ENCODE measurements at regions not wholly inside any gene's neighbourhood (a gene's known extent, or its start where the extent isn't known, plus 50 kb on each side); places are given as distances from the start of the nearest gene placed in this dataset.

- Histone ChIP-seq H3K4me3 (ENCODE audit: low read length) (no peak overlapping the region), H3K9me3 (ENCODE audit: control insufficient read depth in 1 of 2, insufficient read depth in 1 of 2, low read length in 2 of 2) (no peaks in the 10 kb centered on the region), H3K27ac (ENCODE audit: low read depth in 1 of 2, low read length in 2 of 2) (no peak overlapping the region), H3K36me3 (ENCODE audit: insufficient read depth, low read length) (no peaks in the 10 kb centered on the region), H3K4me1 (ENCODE audit: insufficient read depth, low read length) (no peaks in the 10 kb centered on the region), H3K27me3 (ENCODE audit: control insufficient read depth in 1 of 2, insufficient read depth in 2 of 2, low read length in 2 of 2) (no peaks in the 10 kb centered on the region)
- Mint-ChIP-seq H3K4me3 (no peak overlapping the region), H3K27me3 (no peaks in the 10 kb centered on the region), H3K4me1 (ENCODE audit: low read depth) (no peaks in the 10 kb centered on the region), H3K9me3 (no peaks in the 10 kb centered on the region), H3K27ac (no peak overlapping the region), H3K36me3 (ENCODE audit: low read depth) (no peaks in the 10 kb centered on the region)
- intact Hi-C loops (cut with DNase I, micrococcal nuclease) = no loop called here
- ChIA-PET POLR2A (no interaction called here), CTCF (no interaction called here)
- no peak for DNase-seq
- TF ChIP-seq, protein P1, sequence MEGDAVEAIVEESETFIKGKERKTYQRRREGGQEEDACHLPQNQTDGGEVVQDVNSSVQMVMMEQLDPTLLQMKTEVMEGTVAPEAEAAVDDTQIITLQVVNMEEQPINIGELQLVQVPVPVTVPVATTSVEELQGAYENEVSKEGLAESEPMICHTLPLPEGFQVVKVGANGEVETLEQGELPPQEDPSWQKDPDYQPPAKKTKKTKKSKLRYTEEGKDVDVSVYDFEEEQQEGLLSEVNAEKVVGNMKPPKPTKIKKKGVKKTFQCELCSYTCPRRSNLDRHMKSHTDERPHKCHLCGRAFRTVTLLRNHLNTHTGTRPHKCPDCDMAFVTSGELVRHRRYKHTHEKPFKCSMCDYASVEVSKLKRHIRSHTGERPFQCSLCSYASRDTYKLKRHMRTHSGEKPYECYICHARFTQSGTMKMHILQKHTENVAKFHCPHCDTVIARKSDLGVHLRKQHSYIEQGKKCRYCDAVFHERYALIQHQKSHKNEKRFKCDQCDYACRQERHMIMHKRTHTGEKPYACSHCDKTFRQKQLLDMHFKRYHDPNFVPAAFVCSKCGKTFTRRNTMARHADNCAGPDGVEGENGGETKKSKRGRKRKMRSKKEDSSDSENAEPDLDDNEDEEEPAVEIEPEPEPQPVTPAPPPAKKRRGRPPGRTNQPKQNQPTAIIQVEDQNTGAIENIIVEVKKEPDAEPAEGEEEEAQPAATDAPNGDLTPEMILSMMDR (IDR thresholded peaks at IDR 0.05) = no peak
- no peak for ATAC-seq (ENCODE audit: poor library complexity)
Measured at GRCh38 chrX:122835886-122836285, 348.2 kb upstream of the GRIA3 start.

DNA sequence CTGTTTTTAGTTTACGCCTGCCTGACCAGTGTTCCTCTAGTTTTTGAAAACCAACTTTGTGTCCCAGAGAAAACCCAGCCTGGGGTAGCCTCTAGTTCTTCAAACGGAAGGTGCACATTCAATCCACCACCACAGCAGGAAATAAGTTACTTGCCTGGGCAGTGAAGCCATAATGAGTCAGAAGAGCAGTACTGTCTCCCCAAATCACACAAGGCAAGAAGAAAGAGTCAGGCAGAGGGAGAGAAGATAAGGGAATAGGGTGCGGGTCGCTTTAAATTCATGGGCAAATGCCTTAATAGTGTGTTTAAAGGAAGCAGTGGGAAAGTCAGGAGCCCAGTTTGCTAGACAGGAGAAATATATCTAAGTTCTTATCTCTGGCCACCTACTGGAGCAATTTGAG, 333.8 kb upstream of the GRIA3 start:
- no peaks in the 10 kb centered on the region for H3K4me1 ChIP-seq (ENCODE audit: insufficient read depth, low read length)
- no peak overlapping the region for H3K4me3 Mint-ChIP-seq
- POLR2A ChIA-PET = no interaction called here
- no peak overlapping the region for H3K27ac ChIP-seq (ENCODE audit: low read depth in 1 of 2, low read length in 2 of 2)
- DNase-seq (no peak), ATAC-seq (ENCODE audit: poor library complexity) (no peak)
- no peaks in the 10 kb centered on the region for H3K4me1 Mint-ChIP-seq (ENCODE audit: low read depth)
- CTCF ChIA-PET = no interaction called here
- no peaks in the 10 kb centered on the region for H3K27me3 ChIP-seq (ENCODE audit: control insufficient read depth in 1 of 2, insufficient read depth in 2 of 2, low read length in 2 of 2)
- TF ChIP-seq, protein P1 (IDR thresholded peaks at IDR 0.05) = no peak
- H3K36me3 ChIP-seq (ENCODE audit: insufficient read depth, low read length) = no peaks in the 10 kb centered on the region
- H3K27me3 Mint-ChIP-seq = no peaks in the 10 kb centered on the region
- H3K9me3 Mint-ChIP-seq = no peaks in the 10 kb centered on the region
- H3K9me3 ChIP-seq (ENCODE audit: control insufficient read depth in 1 of 2, insufficient read depth in 1 of 2, low read length in 2 of 2) = no peaks in the 10 kb centered on the region
- intact Hi-C loops (cut with DNase I, micrococcal nuclease) = no loop called here
- no peak overlapping the region for H3K27ac Mint-ChIP-seq
- no peak overlapping the region for H3K4me3 ChIP-seq (ENCODE audit: low read length)
- H3K36me3 Mint-ChIP-seq (ENCODE audit: low read depth) = no peaks in the 10 kb centered on the region

DNA sequence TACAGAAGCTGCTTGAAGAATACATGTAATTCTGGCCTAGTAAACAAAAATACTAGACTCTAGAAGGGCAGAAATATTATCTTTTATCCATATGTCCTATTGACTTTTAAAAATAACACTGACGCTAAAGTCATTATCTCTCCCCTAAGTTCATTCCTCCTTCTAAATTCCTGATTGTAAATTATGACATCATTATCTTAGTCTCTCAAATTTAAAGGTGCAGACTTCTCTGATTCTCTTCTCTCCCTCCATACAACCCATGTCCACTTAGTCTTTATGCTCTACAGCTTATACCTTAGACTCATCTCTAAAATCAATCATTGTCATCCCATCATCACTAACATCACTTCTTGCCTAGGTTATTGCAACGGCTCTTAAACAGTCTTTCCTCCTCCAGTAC, 327.9 kb upstream of the GRIA3 start:
- TF ChIP-seq, protein P1 (IDR thresholded peaks at IDR 0.05) = no peak
- Mint-ChIP-seq H3K4me3 (no peak overlapping the region), H3K27me3 (no peaks in the 10 kb centered on the region), H3K27ac (no peak overlapping the region), H3K4me1 (ENCODE audit: low read depth) (no peaks in the 10 kb centered on the region), H3K36me3 (ENCODE audit: low read depth) (no peaks in the 10 kb centered on the region), H3K9me3 (no peaks in the 10 kb centered on the region)
- ATAC-seq (ENCODE audit: poor library complexity) (no peak), DNase-seq (no peak)
- Histone ChIP-seq H3K27ac (ENCODE audit: low read depth in 1 of 2, low read length in 2 of 2) (no peak overlapping the region), H3K4me1 (ENCODE audit: insufficient read depth, low read length) (no peaks in the 10 kb centered on the region), H3K36me3 (ENCODE audit: insufficient read depth, low read length) (no peaks in the 10 kb centered on the region), H3K9me3 (ENCODE audit: control insufficient read depth in 1 of 2, insufficient read depth in 1 of 2, low read length in 2 of 2) (no peaks in the 10 kb centered on the region), H3K4me3 (ENCODE audit: low read length) (no peak overlapping the region), H3K27me3 (ENCODE audit: control insufficient read depth in 1 of 2, insufficient read depth in 2 of 2, low read length in 2 of 2) (no peaks in the 10 kb centered on the region)
- intact Hi-C loops (cut with DNase I, micrococcal nuclease) = no loop called here
- POLR2A ChIA-PET = no interaction called here
- CTCF ChIA-PET = no interaction called here
